AG09309 (cell line): ENCODE measurements at regions not wholly inside any gene's neighbourhood (a gene's known extent, or its start where the extent isn't known, plus 50 kb on each side); places are given as distances from the start of the nearest gene placed in this dataset.

Experiments
- DNase-seq: peaks from one replicate; pipeline ENCODE4 v3.0.0-alpha.2; 2010; ENCODE audit warnings: low read depth
- H3K4me3 ChIP-seq: 2 replicates; pipeline ENCODE4 v1.5.1; 2011; ENCODE audit warnings: mild to moderate bottlenecking, low read depth, low read length, moderate library complexity; ENCODE audit not compliant: control insufficient read depth
- TF ChIP-seq, protein P1 (sequence below): IDR thresholded peaks from 2 replicates; pipeline ENCODE4 v1.5.1; 2011; ENCODE audit warnings: mild to moderate bottlenecking, low read depth, low read length, inconsistent platforms; ENCODE audit not compliant: insufficient read depth, control insufficient read depth; ENCODE audit errors: missing control alignments

- no peak for DNase-seq
- TF ChIP-seq, protein P1, sequence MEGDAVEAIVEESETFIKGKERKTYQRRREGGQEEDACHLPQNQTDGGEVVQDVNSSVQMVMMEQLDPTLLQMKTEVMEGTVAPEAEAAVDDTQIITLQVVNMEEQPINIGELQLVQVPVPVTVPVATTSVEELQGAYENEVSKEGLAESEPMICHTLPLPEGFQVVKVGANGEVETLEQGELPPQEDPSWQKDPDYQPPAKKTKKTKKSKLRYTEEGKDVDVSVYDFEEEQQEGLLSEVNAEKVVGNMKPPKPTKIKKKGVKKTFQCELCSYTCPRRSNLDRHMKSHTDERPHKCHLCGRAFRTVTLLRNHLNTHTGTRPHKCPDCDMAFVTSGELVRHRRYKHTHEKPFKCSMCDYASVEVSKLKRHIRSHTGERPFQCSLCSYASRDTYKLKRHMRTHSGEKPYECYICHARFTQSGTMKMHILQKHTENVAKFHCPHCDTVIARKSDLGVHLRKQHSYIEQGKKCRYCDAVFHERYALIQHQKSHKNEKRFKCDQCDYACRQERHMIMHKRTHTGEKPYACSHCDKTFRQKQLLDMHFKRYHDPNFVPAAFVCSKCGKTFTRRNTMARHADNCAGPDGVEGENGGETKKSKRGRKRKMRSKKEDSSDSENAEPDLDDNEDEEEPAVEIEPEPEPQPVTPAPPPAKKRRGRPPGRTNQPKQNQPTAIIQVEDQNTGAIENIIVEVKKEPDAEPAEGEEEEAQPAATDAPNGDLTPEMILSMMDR = no peak
- H3K4me3 ChIP-seq = no peak overlapping the region
These were observed 152.7 kb upstream of the PRICKLE2 start for GRCh38 chr3:64377942-64378341.

GRCh38 chr3:64375737-64376136 lies 150.5 kb upstream of the PRICKLE2 start:
- no peak for DNase-seq
- TF ChIP-seq, protein P1 = no peak
- no peak overlapping the region for H3K4me3 ChIP-seq

GRCh38 chr3:64369390-64369789 lies 144.1 kb upstream of the PRICKLE2 start:
- DNase-seq = no peak
- TF ChIP-seq, protein P1 = no peak
- H3K4me3 ChIP-seq = no peak overlapping the region

GRCh38 chr3:64368257-64369020 lies 143.2 kb upstream of the PRICKLE2 start:
- no peak overlapping the region for H3K4me3 ChIP-seq
- TF ChIP-seq, protein P1 = no peak
- no peak for DNase-seq

- H3K4me3 ChIP-seq = no peak overlapping the region
- TF ChIP-seq, protein P1 = no peak
- no peak for DNase-seq
These were observed 140.6 kb upstream of the PRICKLE2 start for GRCh38 chr3:64365877-64366276.

- TF ChIP-seq, protein P1 = no peak
- no peak overlapping the region for H3K4me3 ChIP-seq
- DNase-seq = no peak
These were observed 138.6 kb upstream of the PRICKLE2 start for GRCh38 chr3:64363842-64364241.
